Fibroblast of lung (primary cell): ENCODE measurements at regions not wholly inside any gene's neighbourhood (a gene's known extent, or its start where the extent isn't known, plus 50 kb on each side); places are given as distances from the start of the nearest gene placed in this dataset.

Source experiments
- DNase-seq, 2 donors: peaks; one replicate each; pipeline versions ENCODE4 v3.0.0 to v3.0.0-alpha.2; 2010; ENCODE audit warnings: low read depth in 2 of 2
- H2AFZ ChIP-seq: 2 replicates; pipeline ENCODE4 v1.5.1; 2012; ENCODE audit warnings: low read length, control low read depth, inconsistent platforms
- H3K27ac ChIP-seq: 2 replicates; pipeline ENCODE4 v1.5.1; 2011; ENCODE audit warnings: low read length, control low read depth; ENCODE audit not compliant: insufficient read depth
- H3K27me3 ChIP-seq: 2 replicates; pipeline ENCODE4 v1.5.1; 2011; ENCODE audit warnings: mild to moderate bottlenecking, low read length; ENCODE audit not compliant: control insufficient read depth, insufficient read depth
- H3K36me3 ChIP-seq: 2 replicates; pipeline ENCODE4 v1.5.1; 2011; ENCODE audit warnings: low read length; ENCODE audit not compliant: control insufficient read depth, insufficient read depth
- H3K4me1 ChIP-seq: 2 replicates; pipeline ENCODE4 v1.5.1; 2011; ENCODE audit warnings: low read length; ENCODE audit not compliant: control insufficient read depth, insufficient read depth; ENCODE audit errors: extremely low read depth
- H3K4me2 ChIP-seq: 2 replicates; pipeline ENCODE4 v1.5.1; 2011; ENCODE audit warnings: low read length, control low read depth; ENCODE audit not compliant: insufficient read depth; ENCODE audit errors: extremely low read depth
- H3K4me3 ChIP-seq, 4 experiments: fragments of 200-600 bp in 1 of 4; sonication (generic) in 1 of 4; replicated peaks in 1 of 4; 2 replicates each; pipeline ENCODE4 v1.5.1; 2011 to 2016; ENCODE audit warnings: low read length in 4 of 4, low read depth in 3 of 4, mild to moderate bottlenecking in 3 of 4, control low read depth in 2 of 4, inconsistent platforms in 1 of 4, mixed read lengths in 1 of 4; ENCODE audit not compliant: insufficient read depth in 1 of 4; ENCODE audit errors: control extremely low read depth in 1 of 4
- H3K79me2 ChIP-seq: 2 replicates; pipeline ENCODE4 v1.5.1; 2012; ENCODE audit warnings: mild to moderate bottlenecking, low read length, inconsistent platforms; ENCODE audit not compliant: control insufficient read depth, insufficient read depth
- H3K9ac ChIP-seq: 2 replicates; pipeline ENCODE4 v1.5.1; 2011; ENCODE audit warnings: mild to moderate bottlenecking, low read length, control low read depth; ENCODE audit not compliant: insufficient read depth
- H3K9me3 ChIP-seq: 2 replicates; pipeline ENCODE4 v1.5.1; 2012; ENCODE audit warnings: low read depth, low read length; ENCODE audit not compliant: control insufficient read depth, insufficient read depth
- H4K20me1 ChIP-seq: 2 replicates; pipeline ENCODE4 v1.5.1; 2011; ENCODE audit warnings: low read length; ENCODE audit not compliant: control insufficient read depth, insufficient read depth; ENCODE audit errors: extremely low read depth
- EZH2 ChIP-seq: IDR thresholded peaks from 2 replicates; pipeline ENCODE4 v1.5.1; 2012; ENCODE audit warnings: low read length, control low read depth, mild to moderate bottlenecking; ENCODE audit errors: missing control alignments
- TF ChIP-seq, protein P1 (sequence below), 2 donors: IDR thresholded peaks in 1 of 2; conservative IDR thresholded peaks in 1 of 2; 1 replicate in 1 of 2; 2 replicates in 1 of 2; pipeline ENCODE4 v1.5.1; 2011 to 2012; ENCODE audit warnings: low read length in 2 of 2, control low read depth in 1 of 2, inconsistent platforms in 1 of 2, low read depth in 1 of 2, mild to moderate bottlenecking in 1 of 2

GRCh38 chr5:135110785-135111596 is 77.0 kb upstream of the PITX1 start:
- H3K79me2 ChIP-seq = no peaks in the 10 kb centered on the region
- DNase-seq = no peak
- TF ChIP-seq, protein P1, sequence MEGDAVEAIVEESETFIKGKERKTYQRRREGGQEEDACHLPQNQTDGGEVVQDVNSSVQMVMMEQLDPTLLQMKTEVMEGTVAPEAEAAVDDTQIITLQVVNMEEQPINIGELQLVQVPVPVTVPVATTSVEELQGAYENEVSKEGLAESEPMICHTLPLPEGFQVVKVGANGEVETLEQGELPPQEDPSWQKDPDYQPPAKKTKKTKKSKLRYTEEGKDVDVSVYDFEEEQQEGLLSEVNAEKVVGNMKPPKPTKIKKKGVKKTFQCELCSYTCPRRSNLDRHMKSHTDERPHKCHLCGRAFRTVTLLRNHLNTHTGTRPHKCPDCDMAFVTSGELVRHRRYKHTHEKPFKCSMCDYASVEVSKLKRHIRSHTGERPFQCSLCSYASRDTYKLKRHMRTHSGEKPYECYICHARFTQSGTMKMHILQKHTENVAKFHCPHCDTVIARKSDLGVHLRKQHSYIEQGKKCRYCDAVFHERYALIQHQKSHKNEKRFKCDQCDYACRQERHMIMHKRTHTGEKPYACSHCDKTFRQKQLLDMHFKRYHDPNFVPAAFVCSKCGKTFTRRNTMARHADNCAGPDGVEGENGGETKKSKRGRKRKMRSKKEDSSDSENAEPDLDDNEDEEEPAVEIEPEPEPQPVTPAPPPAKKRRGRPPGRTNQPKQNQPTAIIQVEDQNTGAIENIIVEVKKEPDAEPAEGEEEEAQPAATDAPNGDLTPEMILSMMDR (conservative IDR thresholded peaks at IDR 0.05 in 1 of 2, IDR thresholded peaks at IDR 0.05 in 1 of 2; ENCODE audit: low read depth in 1 of 2, low read length in 2 of 2) = no peak
- no peak for TF ChIP-seq EZH2

GRCh38 chr5:135108992-135109391 is 75.0 kb upstream of the PITX1 start:
- H4K20me1 ChIP-seq = no peaks in the 10 kb centered on the region
- no peaks in the 10 kb centered on the region for H3K9me3 ChIP-seq
- H3K4me2 ChIP-seq = no peak overlapping the region
- DNase-seq = no peak
- H3K27me3 ChIP-seq = peaks cover 24% of the 10 kb centered on the region
- no peaks in the 10 kb centered on the region for H3K36me3 ChIP-seq
- H3K9ac ChIP-seq = no peak overlapping the region
- TF ChIP-seq, protein P1 (conservative IDR thresholded peaks at IDR 0.05 in 1 of 2, IDR thresholded peaks at IDR 0.05 in 1 of 2; ENCODE audit: low read depth in 1 of 2, low read length in 2 of 2) = no peak
- no peak for TF ChIP-seq EZH2
- H2AFZ ChIP-seq = no peak overlapping the region
- no peak overlapping the region for H3K27ac ChIP-seq
- H3K4me1 ChIP-seq = no peaks in the 10 kb centered on the region
- H3K4me3 ChIP-seq = no peak overlapping the region
- no peaks in the 10 kb centered on the region for H3K79me2 ChIP-seq

More at GRCh38 chr5:135110785-135111596, 77.0 kb upstream of the PITX1 start:
- no peak overlapping the region for H3K4me3 ChIP-seq
- H3K9me3 ChIP-seq = no peaks in the 10 kb centered on the region
- H3K9ac ChIP-seq = no peak overlapping the region
- no peak overlapping the region for H3K27ac ChIP-seq
- no peak overlapping the region for H3K4me2 ChIP-seq
- no peak overlapping the region for H2AFZ ChIP-seq
- peaks cover 20% of the 10 kb centered on the region for H3K27me3 ChIP-seq
- no peaks in the 10 kb centered on the region for H3K4me1 ChIP-seq
- no peaks in the 10 kb centered on the region for H3K36me3 ChIP-seq
- H4K20me1 ChIP-seq = no peaks in the 10 kb centered on the region

GRCh38 chr5:135108569-135108968 is 74.5 kb upstream of the PITX1 start:
- no peak for DNase-seq

More at GRCh38 chr5:135108569-135108968, 74.5 kb upstream of the PITX1 start:
- Histone ChIP-seq H3K4me2 (no peak overlapping the region), H3K9me3 (no peaks in the 10 kb centered on the region), H3K27me3 (peaks cover 24% of the 10 kb centered on the region), H2AFZ (no peak overlapping the region), H3K27ac (no peak overlapping the region), H3K9ac (no peak overlapping the region), H4K20me1 (no peaks in the 10 kb centered on the region), H3K4me3 (no peak overlapping the region), H3K79me2 (no peaks in the 10 kb centered on the region), H3K4me1 (no peaks in the 10 kb centered on the region), H3K36me3 (no peaks in the 10 kb centered on the region)
- TF ChIP-seq, protein P1 (conservative IDR thresholded peaks at IDR 0.05 in 1 of 2, IDR thresholded peaks at IDR 0.05 in 1 of 2; ENCODE audit: low read depth in 1 of 2, low read length in 2 of 2) = no peak
- no peak for TF ChIP-seq EZH2
